HL-60 (cell line): ENCODE measurements at regions not wholly inside any gene's neighbourhood (a gene's known extent, or its start where the extent isn't known, plus 50 kb on each side); places are given as distances from the start of the nearest gene placed in this dataset.

Experiments
- CTCF ChIP-seq: IDR thresholded peaks from one replicate; pipeline ENCODE4 v1.5.1; 2011; ENCODE audit warnings: low read length, control low read depth, inconsistent platforms; ENCODE audit not compliant: insufficient read depth
- SPI1 ChIP-seq: IDR thresholded peaks from 2 replicates; pipeline ENCODE4 v1.6.1; 2012; ENCODE audit warnings: low read depth, mild to moderate bottlenecking, borderline replicate concordance

GRCh38 chr2:118168615-118169014, 80.3 kb downstream of the INSIG2 start:
- no peak for TF ChIP-seq CTCF
- no peak for TF ChIP-seq SPI1
